ENCODE measurements at regions not wholly inside any gene's neighbourhood (a gene's known extent, or its start where the extent isn't known, plus 50 kb on each side); places are given as distances from the start of the nearest gene placed in this dataset.
A peak's percentile ranks its signal among the peaks of the same experiment; 100 is the strongest.

GRCh38 chr12:60710246-60710645, 1114.4 kb downstream of the SLC16A7 start:
- Histone ChIP-seq H3K27me3 (ENCODE audit: control insufficient read depth in 2 of 2, insufficient read depth in 2 of 2, low read length in 2 of 2) (no peaks in the 10 kb centered on the region), H3K9ac (ENCODE audit: insufficient read depth in 1 of 2, low read depth in 2 of 2, low read length in 2 of 2) (no peak overlapping the region), H3K4me2 (ENCODE audit: insufficient read depth, low read length) (no peak overlapping the region), H3K36me3 (ENCODE audit: control insufficient read depth, insufficient read depth, low read length) (no peaks in the 10 kb centered on the region), H3K9me1 (ENCODE audit: control insufficient read depth, insufficient read depth, low read length) (no peaks in the 10 kb centered on the region), H4K20me1 (replicated peaks; ENCODE audit: control insufficient read depth, insufficient read depth, low read length) (no peaks in the 10 kb centered on the region), H3K9me3 (replicated peaks; ENCODE audit: control insufficient read depth, insufficient read depth, low read depth, low read length) (no peaks in the 10 kb centered on the region), H3K4me3 (no peak overlapping the region), H3K27ac (ENCODE audit: extremely low read depth, low read depth, low read length) (no peak overlapping the region), H3K79me2 (ENCODE audit: control insufficient read depth, insufficient read depth, low read length) (no peaks in the 10 kb centered on the region), H3K4me1 (replicated peaks in 1 of 2; ENCODE audit: control insufficient read depth in 2 of 2, insufficient read depth in 2 of 2, low read length in 2 of 2) (no peaks in the 10 kb centered on the region), H2AFZ (ENCODE audit: low read depth, low read length) (no peak overlapping the region)
- CTCF ChIA-PET (ENCODE audit: low intra/inter-chr PET ratio): no interaction called here
- DNase-seq (ENCODE audit: extremely low read depth in 1 of 4, low spot score in 3 of 4) (no peak), ATAC-seq (no peak), FAIRE-seq (no peak)
- no TSS peak for BruUV-seq (replicated peaks)
- POLR2A ChIA-PET: no interaction called here
- intact Hi-C loops (cut with micrococcal nuclease): no loop called here
- in situ Hi-C loops (cut with MboI): no loop called here
- WGBS (ENCODE audit: insufficient coverage, low coverage, missing lambda C conversion rate): 11% methylated on average over 1 of the region's 1 CpG
- TF ChIP-seq HMG20B (CRISPR knock-in tag; IDR thresholded peaks at IDR 0.05) (no peak), MTA2 (IDR thresholded peaks at IDR 0.05; ENCODE audit: low read depth) (no peak), MED1 (CRISPR knock-in tag; IDR thresholded peaks at IDR 0.05; ENCODE audit: borderline replicate concordance) (no peak), HNRNPUL1 (IDR thresholded peaks at IDR 0.05; ENCODE audit: low read length) (no peak)

- Histone ChIP-seq H4K20me1 (replicated peaks; ENCODE audit: control insufficient read depth, insufficient read depth, low read length) (no peaks in the 10 kb centered on the region), H3K4me3 (no peak overlapping the region), H3K79me2 (ENCODE audit: control insufficient read depth, insufficient read depth, low read length) (no peaks in the 10 kb centered on the region), H3K4me2 (ENCODE audit: insufficient read depth, low read length) (no peak overlapping the region), H3K36me3 (ENCODE audit: control insufficient read depth, insufficient read depth, low read length) (no peaks in the 10 kb centered on the region), H3K9ac (ENCODE audit: insufficient read depth in 1 of 2, low read depth in 2 of 2, low read length in 2 of 2) (no peak overlapping the region), H3K4me1 (replicated peaks in 1 of 2; ENCODE audit: control insufficient read depth in 2 of 2, insufficient read depth in 2 of 2, low read length in 2 of 2) (no peaks in the 10 kb centered on the region), H2AFZ (ENCODE audit: low read depth, low read length) (no peak overlapping the region), H3K27ac (ENCODE audit: extremely low read depth, low read depth, low read length) (no peak overlapping the region), H3K9me1 (ENCODE audit: control insufficient read depth, insufficient read depth, low read length) (no peaks in the 10 kb centered on the region), H3K27me3 (ENCODE audit: control insufficient read depth in 2 of 2, insufficient read depth in 2 of 2, low read length in 2 of 2) (no peaks in the 10 kb centered on the region), H3K9me3 (replicated peaks; ENCODE audit: control insufficient read depth, insufficient read depth, low read depth, low read length) (no peaks in the 10 kb centered on the region)
- 1% methylated on average over 5 of the region's 5 CpGs for WGBS (ENCODE audit: insufficient coverage, low coverage, missing lambda C conversion rate)
- BruUV-seq (replicated peaks): no TSS peak
- intact Hi-C loops (cut with micrococcal nuclease): no loop called here
- DNase-seq (ENCODE audit: extremely low read depth in 1 of 4, low spot score in 3 of 4) (no peak), FAIRE-seq (no peak), ATAC-seq (no peak)
- in situ Hi-C loops (cut with MboI): no loop called here
- TF ChIP-seq ATF3 (IDR thresholded peaks at IDR 0.05) (peak; percentile 14; the same call in 1 of the 2 replicates), ATF3 (CRISPR knock-in tag; conservative IDR thresholded peaks at IDR 0.05) (no peak), NCOA2 (IDR thresholded peaks at IDR 0.05; ENCODE audit: partially characterized antibody in 2 of 2) (no peak), ZNF644 (tag; IDR thresholded peaks at IDR 0.05; ENCODE audit: low read depth) (no peak)
- CTCF ChIA-PET (ENCODE audit: low intra/inter-chr PET ratio): no interaction called here
- POLR2A ChIA-PET: no interaction called here
These were observed 1118.5 kb downstream of the SLC16A7 start for GRCh38 chr12:60714141-60714900.

Measured in K562 (cell line).